ENCODE measurements at regions not wholly inside any gene's neighbourhood (a gene's known extent, or its start where the extent isn't known, plus 50 kb on each side); places are given as distances from the start of the nearest gene placed in this dataset.

GRCh38 chr17:45675012-45675411 lies 109.1 kb upstream of the CRHR1 start:
- H3K4me3 ChIP-seq (ENCODE audit: low read depth, low read length), result no peak overlapping the region
- DNase-seq (ENCODE audit: low read depth), result no peak

GRCh38 chr17:45675892-45676291 lies 108.2 kb upstream of the CRHR1 start:
- DNase-seq (ENCODE audit: low read depth), result no peak
- H3K4me3 ChIP-seq (ENCODE audit: low read depth, low read length), result no peak overlapping the region

- DNase-seq (ENCODE audit: low read depth), result no peak
- no peak overlapping the region for H3K4me3 ChIP-seq (ENCODE audit: low read depth, low read length)
Observed at GRCh38 chr17:45676695-45677094, 107.4 kb upstream of the CRHR1 start.

- no peak overlapping the region for H3K4me3 ChIP-seq (ENCODE audit: low read depth, low read length)
- DNase-seq (ENCODE audit: low read depth), result no peak
Observed at GRCh38 chr17:45677770-45678169, 106.3 kb upstream of the CRHR1 start.

- no peak overlapping the region for H3K4me3 ChIP-seq (ENCODE audit: low read depth, low read length)
- no peak for DNase-seq (ENCODE audit: low read depth)
Observed at GRCh38 chr17:45679426-45679825, 104.7 kb upstream of the CRHR1 start.

GRCh38 chr17:45680360-45680759 lies 103.8 kb upstream of the CRHR1 start:
- DNase-seq (ENCODE audit: low read depth), result no peak

GRCh38 chr17:45681706-45682105 lies 102.4 kb upstream of the CRHR1 start:
- DNase-seq (ENCODE audit: low read depth), result no peak
- H3K4me3 ChIP-seq (ENCODE audit: low read depth, low read length), result no peak overlapping the region

More at GRCh38 chr17:45680360-45680759, 103.8 kb upstream of the CRHR1 start:
- H3K4me3 ChIP-seq (ENCODE audit: low read depth, low read length), result no peak overlapping the region

GRCh38 chr17:45686250-45686649 lies 97.9 kb upstream of the CRHR1 start:
- DNase-seq (ENCODE audit: low read depth), result no peak
- H3K4me3 ChIP-seq (ENCODE audit: low read depth, low read length), result no peak overlapping the region

- H3K4me3 ChIP-seq (ENCODE audit: low read depth, low read length), result no peak overlapping the region
- DNase-seq (ENCODE audit: low read depth), result no peak
Observed at GRCh38 chr17:45687594-45687993, 96.5 kb upstream of the CRHR1 start.

GRCh38 chr17:45688353-45688752 lies 95.8 kb upstream of the CRHR1 start:
- H3K4me3 ChIP-seq (ENCODE audit: low read depth, low read length), result no peak overlapping the region
- DNase-seq (ENCODE audit: low read depth), result no peak

- H3K4me3 ChIP-seq (ENCODE audit: low read depth, low read length), result no peak overlapping the region
Observed at GRCh38 chr17:45688820-45689219, 95.3 kb upstream of the CRHR1 start.

GRCh38 chr17:45689451-45689850 lies 94.7 kb upstream of the CRHR1 start:
- DNase-seq (ENCODE audit: low read depth), result no peak
- H3K4me3 ChIP-seq (ENCODE audit: low read depth, low read length), result no peak overlapping the region

More at GRCh38 chr17:45688820-45689219, 95.3 kb upstream of the CRHR1 start:
- no peak for DNase-seq (ENCODE audit: low read depth)

- DNase-seq (ENCODE audit: low read depth), result no peak
- no peak overlapping the region for H3K4me3 ChIP-seq (ENCODE audit: low read depth, low read length)
Observed at GRCh38 chr17:45690625-45691275, 93.4 kb upstream of the CRHR1 start.

- no peak overlapping the region for H3K4me3 ChIP-seq (ENCODE audit: low read depth, low read length)
- DNase-seq (ENCODE audit: low read depth), result no peak
Observed at GRCh38 chr17:45692661-45693060, 91.5 kb upstream of the CRHR1 start.

- H3K4me3 ChIP-seq (ENCODE audit: low read depth, low read length), result no peak overlapping the region
- DNase-seq (ENCODE audit: low read depth), result no peak
Observed at GRCh38 chr17:45693792-45694191, 90.3 kb upstream of the CRHR1 start.

- H3K4me3 ChIP-seq (ENCODE audit: low read depth, low read length), result no peak overlapping the region
- no peak for DNase-seq (ENCODE audit: low read depth)
Observed at GRCh38 chr17:45696442-45696841, 87.7 kb upstream of the CRHR1 start.

- DNase-seq (ENCODE audit: low read depth), result no peak
- no peak overlapping the region for H3K4me3 ChIP-seq (ENCODE audit: low read depth, low read length)
Observed at GRCh38 chr17:45697076-45697475, 87.0 kb upstream of the CRHR1 start.

- no peak overlapping the region for H3K4me3 ChIP-seq (ENCODE audit: low read depth, low read length)
- DNase-seq (ENCODE audit: low read depth), result no peak
Observed at GRCh38 chr17:45700171-45701090, 83.7 kb upstream of the CRHR1 start.

- H3K4me3 ChIP-seq (ENCODE audit: low read depth, low read length), result no peak overlapping the region
- DNase-seq (ENCODE audit: low read depth), result no peak
Observed at GRCh38 chr17:45702666-45703266, 81.4 kb upstream of the CRHR1 start.

GRCh38 chr17:45703348-45703747 lies 80.8 kb upstream of the CRHR1 start:
- no peak for DNase-seq (ENCODE audit: low read depth)

More at GRCh38 chr17:45703348-45703747, 80.8 kb upstream of the CRHR1 start:
- H3K4me3 ChIP-seq (ENCODE audit: low read depth, low read length), result no peak overlapping the region
